ENCODE measurements at regions not wholly inside any gene's neighbourhood (a gene's known extent, or its start where the extent isn't known, plus 50 kb on each side); places are given as distances from the start of the nearest gene placed in this dataset.

- ATAC-seq (ENCODE audit: low FRiP score in 2 of 2) (no peak), DNase-seq (no peak)
- Histone ChIP-seq H3K4me1 (no peaks in the 10 kb centered on the region), H3K27me3 (no peaks in the 10 kb centered on the region), H3K27ac (no peak overlapping the region), H3K9me3 (no peaks in the 10 kb centered on the region), H3K4me3 (no peak overlapping the region), H3K36me3 (no peaks in the 10 kb centered on the region)
- 82 to 90% methylated on average over 7 of the region's 7 CpGs for WGBS, 2 donors
- TF ChIP-seq CTCF (IDR thresholded peaks at IDR 0.05) (no peak), EP300 (IDR thresholded peaks at IDR 0.05) (no peak), POLR2A (IDR thresholded peaks at IDR 0.05) (no peak), POLR2AphosphoS5 (IDR thresholded peaks at IDR 0.05) (no peak)
Measured at GRCh38 chr5:61610678-61611024, 278.6 kb downstream of the ZSWIM6 start.

GRCh38 chr5:61612431-61612830 is 280.4 kb downstream of the ZSWIM6 start:
- TF ChIP-seq POLR2AphosphoS5 (IDR thresholded peaks at IDR 0.05) (no peak), CTCF (IDR thresholded peaks at IDR 0.05) (no peak), POLR2A (IDR thresholded peaks at IDR 0.05) (no peak), EP300 (IDR thresholded peaks at IDR 0.05) (no peak)
- no peak overlapping the region for H3K27ac ChIP-seq
- H3K4me3 ChIP-seq = no peak overlapping the region
- ATAC-seq (ENCODE audit: low FRiP score in 2 of 2) = no peak
- no peaks in the 10 kb centered on the region for H3K36me3 ChIP-seq
- no peaks in the 10 kb centered on the region for H3K9me3 ChIP-seq
- 83 to 89% methylated on average over 8 of the region's 8 CpGs for WGBS, 2 donors
- DNase-seq = no peak
- no peaks in the 10 kb centered on the region for H3K4me1 ChIP-seq
- H3K27me3 ChIP-seq = no peaks in the 10 kb centered on the region

GRCh38 chr5:61613679-61614078 is 281.6 kb downstream of the ZSWIM6 start:
- Histone ChIP-seq H3K36me3 (no peaks in the 10 kb centered on the region), H3K27me3 (no peaks in the 10 kb centered on the region), H3K9me3 (no peaks in the 10 kb centered on the region), H3K27ac (no peak overlapping the region), H3K4me3 (no peak overlapping the region), H3K4me1 (no peaks in the 10 kb centered on the region)
- DNase-seq = no peak
- no peak for ATAC-seq (ENCODE audit: low FRiP score in 2 of 2)
- no peak for TF ChIP-seq POLR2AphosphoS5 (IDR thresholded peaks at IDR 0.05)
- TF ChIP-seq EP300 (IDR thresholded peaks at IDR 0.05) = no peak
- no peak for TF ChIP-seq POLR2A (IDR thresholded peaks at IDR 0.05)
- no peak for TF ChIP-seq CTCF (IDR thresholded peaks at IDR 0.05)
- 63 to 64% methylated on average over 6 of the region's 6 CpGs for WGBS, 2 donors

- no peak for ATAC-seq (ENCODE audit: low FRiP score in 2 of 2)
- WGBS, 2 donors = 77 to 92% methylated on average over 3 of the region's 3 CpGs
Measured at GRCh38 chr5:61614606-61615005, 282.5 kb downstream of the ZSWIM6 start.

More at GRCh38 chr5:61614606-61615005, 282.5 kb downstream of the ZSWIM6 start:
- no peak for TF ChIP-seq POLR2A (IDR thresholded peaks at IDR 0.05)
- TF ChIP-seq EP300 (IDR thresholded peaks at IDR 0.05) = no peak
- no peak for TF ChIP-seq POLR2AphosphoS5 (IDR thresholded peaks at IDR 0.05)
- no peak for TF ChIP-seq CTCF (IDR thresholded peaks at IDR 0.05)
- H3K4me1 ChIP-seq = no peaks in the 10 kb centered on the region
- no peaks in the 10 kb centered on the region for H3K27me3 ChIP-seq
- H3K4me3 ChIP-seq = no peak overlapping the region
- no peaks in the 10 kb centered on the region for H3K9me3 ChIP-seq
- no peaks in the 10 kb centered on the region for H3K36me3 ChIP-seq
- H3K27ac ChIP-seq = no peak overlapping the region
- DNase-seq = no peak
